RWPE1 (cell line): ENCODE measurements at regions not wholly inside any gene's neighbourhood (a gene's known extent, or its start where the extent isn't known, plus 50 kb on each side); places are given as distances from the start of the nearest gene placed in this dataset.

Experiments
- CTCF ChIA-PET: fragments of 350-600 bp; sonication (Branson Sonifier 250); formaldehyde crosslinking; extraction: SDS; loops from one replicate; lab custom pipeline; 2021; lab: Yijun Ruan, JAX
- POLR2A ChIA-PET: fragments of 400-600 bp; formaldehyde crosslinking; extraction: SDS; loops from one replicate; lab custom pipeline; 2020; ENCODE audit warnings: antibody characterized with exemption; ENCODE audit not compliant: low non-redundant PET; lab: Yijun Ruan, JAX
- DNase-seq: peaks from one replicate; pipeline ENCODE4 v3.0.0; 2012; ENCODE audit warnings: low spot score
- H3K27ac ChIP-seq: fragments of 450-650 bp; 2 replicates; pipeline ENCODE4 v1.5.1; 2017
- CTCF ChIP-seq: fragments of 450-650 bp; conservative IDR thresholded peaks from 2 replicates; pipeline ENCODE4 v1.5.1; 2017; ENCODE audit warnings: low read depth, mild to moderate bottlenecking

DNA sequence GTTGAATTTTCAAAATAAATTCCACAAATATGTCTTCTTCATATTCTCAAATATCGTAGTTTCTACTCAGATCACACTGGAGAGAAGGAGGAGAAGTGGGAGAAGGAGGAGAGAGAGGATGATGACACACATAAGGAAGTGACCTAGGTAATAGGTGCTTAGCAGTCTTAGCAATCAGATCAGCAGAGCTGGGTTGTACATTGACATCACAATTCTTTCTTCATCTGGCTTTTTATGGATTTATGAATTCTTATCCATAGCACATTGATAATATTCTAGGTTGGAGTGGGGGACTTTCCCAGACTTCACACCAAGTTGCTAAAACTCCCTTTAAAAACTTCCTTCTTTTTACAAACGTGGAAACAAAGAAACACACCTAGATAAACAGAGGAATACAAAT is 86.9 kb downstream of the FGF9 start:
- ChIA-PET POLR2A (no interaction called here), CTCF (no interaction called here)
- no peak for DNase-seq

GRCh38 chr13:21758441-21758840 is 87.6 kb downstream of the FGF9 start:
- ChIA-PET CTCF (no interaction called here), POLR2A (no interaction called here)
- no peak for TF ChIP-seq CTCF
- no peak overlapping the region for H3K27ac ChIP-seq
- DNase-seq = no peak

More for the DNA sequence above, 86.9 kb downstream of the FGF9 start:
- no peak overlapping the region for H3K27ac ChIP-seq
- no peak for TF ChIP-seq CTCF

GRCh38 chr13:21759463-21759862 is 88.6 kb downstream of the FGF9 start:
- CTCF ChIA-PET = no interaction called here
- TF ChIP-seq CTCF = no peak
- no peak overlapping the region for H3K27ac ChIP-seq
- DNase-seq = no peak
- POLR2A ChIA-PET = no interaction called here

DNA sequence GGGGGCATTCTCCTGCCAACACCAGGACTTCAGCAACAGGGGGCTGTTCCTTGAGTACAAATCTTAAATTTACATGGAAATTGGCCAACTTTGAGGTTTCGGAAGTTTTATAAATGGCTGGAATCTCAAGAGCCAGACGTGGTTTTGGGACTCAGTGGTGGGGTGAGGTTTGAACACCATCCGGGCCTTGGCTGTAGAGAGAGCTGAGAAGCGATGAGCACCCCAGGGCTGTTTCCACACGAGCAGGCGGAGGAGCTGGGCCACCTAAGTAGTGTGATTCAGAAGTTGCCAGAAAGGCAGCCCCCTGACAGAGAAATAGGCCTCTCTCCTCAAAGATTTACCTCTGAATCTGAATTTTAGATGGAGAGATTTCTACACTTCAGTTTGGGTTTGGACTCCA is 89.0 kb downstream of the FGF9 start:
- TF ChIP-seq CTCF = no peak
- DNase-seq = no peak
- ChIA-PET CTCF (no interaction called here), POLR2A (no interaction called here)
- no peak overlapping the region for H3K27ac ChIP-seq

- POLR2A ChIA-PET = no interaction called here
- TF ChIP-seq CTCF = no peak
- no peak overlapping the region for H3K27ac ChIP-seq
- CTCF ChIA-PET = interaction anchor here (0.5 kb wide), 1 partner anchor 987 kb away, joined by 4 read pairs; no protein-coding TSS in a partner anchor
- DNase-seq = no peak
Measured at GRCh38 chr13:21761770-21762169, 90.9 kb downstream of the FGF9 start.

- DNase-seq = no peak
- H3K27ac ChIP-seq = no peak overlapping the region
- ChIA-PET CTCF (interaction anchor here (0.5 kb wide), 1 partner anchor 987 kb away, joined by 4 read pairs; no protein-coding TSS in a partner anchor), POLR2A (no interaction called here)
- no peak for TF ChIP-seq CTCF
Measured at GRCh38 chr13:21762512-21762911, 91.6 kb downstream of the FGF9 start.
